NOMO-1 (cell line): ENCODE measurements at regions not wholly inside any gene's neighbourhood (a gene's known extent, or its start where the extent isn't known, plus 50 kb on each side); places are given as distances from the start of the nearest gene placed in this dataset.
"Not testable (repeated sequence)": the region's sequence is repeated elsewhere in the genome, so short reads cannot be mapped to it uniquely, and the experiment has no call there.

Experiments used
- DNase-seq, 2 experiments: peaks; one replicate each; lab custom pipeline; 2025; ENCODE audit not compliant: unreplicated experiment in 2 of 2; lab: John Stamatoyannopoulos, UW

DNA sequence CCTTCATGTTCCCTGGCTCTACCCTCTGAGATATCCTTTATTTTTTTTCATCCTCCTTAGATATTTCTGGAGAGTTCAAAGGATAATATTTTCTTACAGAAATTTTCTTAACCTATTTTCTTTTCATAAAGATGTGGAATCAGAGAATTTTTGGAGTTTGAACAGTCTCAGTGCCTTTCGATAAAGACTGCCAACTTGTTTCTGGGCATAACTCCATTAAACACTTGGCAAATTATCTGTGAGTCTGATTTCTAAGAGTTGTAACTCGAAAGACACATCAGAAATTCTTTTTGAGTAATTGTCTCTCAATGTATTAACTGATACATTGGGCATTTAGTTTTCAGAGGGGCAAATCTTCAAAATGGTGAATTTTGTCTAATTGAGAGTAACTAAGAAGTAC lies 1255.6 kb downstream of the NCAM2 start:
- DNase-seq: no peak

DNA sequence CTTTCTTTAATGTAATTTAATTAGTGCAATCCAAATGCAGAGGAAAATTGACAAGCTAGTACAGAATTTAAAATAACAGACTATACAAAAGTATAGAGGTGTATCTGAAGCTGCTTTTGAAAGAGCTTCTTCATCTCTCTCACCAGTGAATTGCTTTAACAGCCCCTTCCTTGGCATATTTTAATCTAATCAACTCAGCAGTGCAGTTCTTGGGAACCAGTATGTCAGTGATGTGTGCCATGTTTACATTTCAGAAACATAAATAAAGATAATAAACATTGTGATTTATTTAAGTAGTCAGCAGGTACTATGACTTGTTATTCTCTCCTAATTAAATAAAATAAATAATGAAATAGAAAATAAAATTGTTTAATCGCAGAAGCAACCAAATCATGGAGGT lies 1260.6 kb downstream of the NCAM2 start:
- no peak for DNase-seq

DNA sequence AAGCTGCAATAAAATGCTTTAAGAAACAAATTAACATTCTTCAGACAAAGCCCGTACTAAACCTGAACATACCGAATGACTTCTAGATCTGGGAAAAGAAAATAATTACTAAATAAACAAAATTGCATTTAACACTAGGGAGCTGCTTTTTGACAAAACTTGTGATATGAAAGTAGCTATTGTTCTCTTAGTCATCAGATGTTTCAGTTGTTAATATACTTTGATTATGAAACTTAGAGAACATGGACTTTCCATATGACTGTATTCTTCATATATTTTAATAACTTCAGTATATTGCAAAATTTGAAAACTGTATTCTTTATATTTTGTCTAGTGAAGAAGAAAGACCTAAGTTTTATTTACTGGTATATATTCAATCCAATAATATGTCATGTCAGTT lies 1262.1 kb downstream of the NCAM2 start:
- no peak for DNase-seq

DNA sequence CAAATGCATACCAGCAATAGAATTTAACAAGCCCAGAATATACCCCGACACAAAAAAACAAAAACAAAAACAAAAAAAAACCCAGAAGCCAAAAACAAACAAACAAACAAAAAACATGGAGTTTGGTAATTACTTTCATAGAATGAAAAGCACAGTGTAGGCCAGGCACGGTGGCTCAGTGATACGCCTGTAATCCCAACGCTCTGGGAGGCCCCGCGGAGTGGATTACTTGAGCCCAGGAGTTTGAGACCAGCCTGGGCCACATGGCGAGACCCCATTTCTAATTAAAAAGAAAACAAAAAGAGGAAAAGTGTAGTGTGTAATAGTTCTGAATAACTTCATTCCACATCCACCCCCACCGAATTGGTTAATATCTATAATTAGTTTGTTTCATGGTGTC lies 1265.7 kb downstream of the NCAM2 start:
- no peak for DNase-seq

DNA sequence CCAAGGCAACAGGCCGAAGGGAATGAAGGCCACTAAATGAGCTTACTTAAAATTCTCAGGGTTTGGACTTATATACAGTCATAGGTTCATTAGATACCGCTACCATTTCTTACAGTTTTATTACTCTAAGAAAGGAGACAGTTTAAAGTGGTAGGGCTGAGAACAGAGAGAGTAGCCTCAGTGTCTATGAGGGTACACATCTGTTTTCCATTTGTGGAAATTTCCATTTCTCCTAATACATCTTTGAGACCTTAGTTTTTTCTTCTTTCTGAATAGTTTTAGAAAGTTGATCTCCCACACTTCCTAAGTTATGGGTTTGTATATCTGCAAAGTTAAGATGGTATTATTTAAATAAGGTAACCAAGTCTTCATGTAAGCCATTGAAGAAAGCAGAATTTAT lies 1279.1 kb downstream of the NCAM2 start:
- no peak for DNase-seq

DNA sequence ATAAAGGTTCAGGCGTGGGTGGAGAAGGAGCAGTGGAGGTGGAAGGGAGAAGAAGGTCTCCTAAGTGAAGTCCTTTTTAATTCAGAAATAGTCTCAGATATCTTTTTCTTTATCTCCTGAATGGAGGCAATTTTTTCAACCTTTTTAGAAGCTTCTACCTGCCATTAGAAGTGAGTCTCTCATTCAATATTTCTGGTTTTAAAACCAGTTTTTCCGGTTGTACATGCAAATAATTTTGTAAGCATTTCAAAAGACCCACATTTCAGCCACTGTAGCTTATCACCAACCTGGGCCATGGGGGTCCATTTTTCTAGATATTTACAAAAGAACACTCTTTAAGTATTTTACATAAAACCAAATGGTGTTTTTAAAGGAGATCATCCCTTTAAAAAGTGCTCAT lies 1280.2 kb downstream of the NCAM2 start:
- DNase-seq: no peak

DNA sequence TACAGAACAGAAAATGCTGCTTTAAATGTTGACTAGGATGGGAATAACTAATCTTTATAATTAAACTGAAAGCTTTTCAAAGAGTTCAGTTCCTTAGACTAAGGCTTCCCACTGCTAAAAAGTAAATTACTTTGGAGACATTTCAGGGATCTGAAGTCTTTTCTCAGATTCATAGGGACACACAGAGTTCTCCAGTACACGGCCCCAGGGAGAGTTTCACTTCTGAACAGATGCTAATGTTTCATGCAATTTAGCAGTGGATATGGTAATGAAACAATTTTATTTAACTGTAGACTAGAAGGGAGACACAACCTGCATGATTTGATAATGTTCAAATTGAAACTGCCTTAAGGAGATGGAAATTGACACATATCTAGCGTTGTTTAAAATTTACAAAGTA lies 1282.6 kb downstream of the NCAM2 start:
- DNase-seq: no peak

DNA sequence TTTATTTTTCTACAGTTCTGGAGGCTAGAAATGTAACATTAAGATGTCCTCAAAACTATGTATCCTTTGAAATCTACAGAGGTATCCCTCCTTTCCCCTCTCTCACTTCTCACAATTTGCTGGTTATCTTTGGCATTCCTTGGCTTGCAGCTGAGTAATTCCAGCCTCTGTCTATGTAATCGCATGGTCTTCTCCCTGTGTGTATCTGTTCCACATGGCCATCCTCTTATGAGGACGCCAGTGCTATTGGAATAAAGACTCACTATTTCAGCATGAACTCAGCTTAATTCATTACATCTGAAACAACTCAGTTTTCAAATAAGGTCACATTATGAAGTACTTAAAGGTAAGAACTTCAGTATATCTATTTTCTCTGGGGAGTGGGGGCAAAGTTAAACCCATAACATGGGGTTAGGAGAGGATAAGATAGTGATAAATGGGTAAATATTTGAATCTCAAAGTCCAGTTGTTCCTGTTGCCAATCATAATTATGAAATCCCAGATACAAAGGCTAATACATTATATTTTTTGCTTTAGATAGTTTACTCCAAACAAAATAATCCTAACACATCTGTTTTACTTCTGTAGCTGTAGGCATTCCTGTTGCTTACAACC lies 1290.8 kb downstream of the NCAM2 start:
- DNase-seq: no peak

DNA sequence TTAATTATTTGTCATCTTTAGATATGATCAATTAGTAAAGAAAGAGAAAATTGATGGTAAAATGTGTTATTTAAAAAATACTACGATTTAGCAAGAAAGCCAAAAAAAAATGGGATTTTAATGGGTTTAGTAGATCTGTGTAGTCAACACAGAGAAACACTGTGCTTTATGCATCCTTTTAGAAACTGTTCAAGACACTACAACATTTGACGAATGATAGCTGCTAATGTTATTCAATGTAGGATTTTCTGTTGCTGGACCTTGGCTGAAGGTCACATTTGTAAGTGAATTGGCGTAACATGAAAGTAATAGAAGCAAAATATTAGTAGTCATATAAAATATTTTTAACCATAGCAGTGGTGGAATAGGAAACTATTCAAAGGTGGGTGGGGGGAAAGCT lies 1293.9 kb downstream of the NCAM2 start:
- no peak for DNase-seq

DNA sequence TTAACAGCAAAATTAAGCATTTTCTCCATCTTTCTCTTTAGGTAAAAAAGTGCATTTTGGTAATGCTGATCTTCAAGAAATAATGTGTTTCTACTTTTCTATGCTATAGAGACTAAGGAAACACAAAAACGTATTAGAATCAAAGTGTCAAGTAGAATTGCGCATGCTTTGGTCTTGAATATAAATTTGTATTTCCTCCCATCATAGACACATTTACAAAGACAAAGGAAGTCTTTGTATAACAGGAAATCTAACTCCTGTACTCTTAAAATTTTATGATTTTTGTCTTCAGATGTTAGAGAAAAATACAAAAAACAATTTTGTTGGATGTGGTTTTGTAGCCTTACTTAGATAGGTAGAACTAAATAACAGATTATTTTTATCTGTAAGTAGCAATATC lies 1299.4 kb downstream of the NCAM2 start:
- DNase-seq: no peak

DNA sequence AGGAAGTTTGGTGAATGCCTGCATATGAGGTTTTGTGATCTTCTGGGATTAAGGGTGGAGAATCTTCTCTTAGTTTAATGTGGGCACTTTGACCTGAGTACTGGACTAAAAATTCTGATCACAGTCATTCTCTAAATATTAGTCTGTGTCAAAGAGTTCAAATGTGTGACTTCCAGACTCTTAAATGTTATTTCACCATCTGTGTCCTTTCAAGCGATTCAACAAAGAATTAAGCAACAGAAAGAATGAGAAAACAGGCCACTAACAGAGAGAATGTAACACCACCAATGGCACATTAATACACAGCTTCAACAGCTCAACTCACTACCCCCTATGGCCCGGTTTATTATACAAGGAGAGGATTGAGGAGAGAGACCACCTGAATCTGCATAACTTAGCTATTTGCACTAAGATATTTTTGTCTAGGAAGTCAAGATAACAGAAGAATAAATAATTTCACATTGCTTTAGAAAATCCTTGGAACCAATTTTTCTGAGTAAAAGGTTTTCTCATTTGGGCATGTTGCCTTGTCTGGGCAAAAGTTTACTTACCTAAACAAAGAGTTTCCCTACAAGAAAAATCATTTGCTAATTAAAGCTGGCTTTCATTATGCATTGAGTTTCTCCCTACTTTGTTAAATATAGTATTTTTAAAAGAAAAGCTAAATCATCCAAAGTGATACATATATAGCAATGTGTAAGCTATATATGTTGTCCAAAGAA lies 1313.7 kb downstream of the NCAM2 start:
- no peak for DNase-seq

DNA sequence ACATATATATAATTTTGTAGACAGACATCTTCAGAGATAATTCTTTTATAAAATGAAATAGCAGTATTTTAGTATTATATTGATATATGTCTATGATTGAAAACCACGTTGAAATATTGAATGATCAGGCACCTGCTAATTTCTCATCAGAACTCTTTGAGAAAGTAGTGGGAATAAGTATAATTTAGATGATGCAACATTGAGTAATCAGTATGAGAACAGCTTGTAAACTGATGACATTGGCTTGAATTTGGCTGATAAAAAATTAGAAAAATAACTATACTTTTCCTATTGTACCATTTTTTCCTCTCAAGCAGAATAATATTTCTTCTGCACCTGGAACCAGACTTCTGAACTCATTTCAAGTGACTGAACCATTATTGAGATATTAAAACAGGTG lies 1316.8 kb downstream of the NCAM2 start:
- no peak for DNase-seq

DNA sequence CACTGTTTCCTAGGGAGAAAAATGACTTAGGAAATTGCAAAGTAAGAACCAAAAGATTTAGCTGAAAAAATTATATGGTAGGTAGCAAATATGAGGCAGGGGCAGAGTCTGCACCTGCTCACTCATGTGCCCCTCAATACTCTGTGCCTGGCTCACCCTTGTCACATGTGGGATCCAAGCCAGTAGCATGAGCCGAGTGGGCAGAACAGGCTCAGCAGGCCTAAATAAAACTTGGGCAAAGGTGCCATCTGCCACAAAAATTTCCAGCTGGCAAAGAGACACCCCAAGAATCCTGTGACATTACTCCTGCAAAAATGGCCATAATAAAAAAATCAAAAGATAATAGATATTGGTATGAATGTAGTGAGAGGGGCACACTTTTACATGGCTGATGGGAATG lies 1321.2 kb downstream of the NCAM2 start:
- DNase-seq: no peak

DNA sequence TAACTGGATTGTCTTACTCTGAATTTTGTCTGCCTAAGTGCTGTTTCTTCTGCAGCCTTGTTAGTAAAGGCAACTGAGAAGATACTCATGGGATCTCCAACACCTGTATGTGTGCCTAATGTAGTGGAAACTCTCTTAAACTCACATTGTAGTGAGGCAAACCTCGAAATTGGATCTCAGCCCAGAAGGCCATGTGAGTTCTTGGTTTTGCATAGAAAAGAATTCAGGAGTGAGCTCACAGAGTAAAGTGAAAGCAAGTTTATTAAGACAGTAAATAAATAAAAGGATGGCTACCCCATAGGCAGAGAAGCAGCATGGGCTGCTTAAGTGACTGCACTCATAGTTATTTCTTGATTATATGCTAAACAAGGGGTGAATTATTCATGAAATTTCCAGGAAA lies 1344.7 kb downstream of the NCAM2 start:
- DNase-seq: no peak

DNA sequence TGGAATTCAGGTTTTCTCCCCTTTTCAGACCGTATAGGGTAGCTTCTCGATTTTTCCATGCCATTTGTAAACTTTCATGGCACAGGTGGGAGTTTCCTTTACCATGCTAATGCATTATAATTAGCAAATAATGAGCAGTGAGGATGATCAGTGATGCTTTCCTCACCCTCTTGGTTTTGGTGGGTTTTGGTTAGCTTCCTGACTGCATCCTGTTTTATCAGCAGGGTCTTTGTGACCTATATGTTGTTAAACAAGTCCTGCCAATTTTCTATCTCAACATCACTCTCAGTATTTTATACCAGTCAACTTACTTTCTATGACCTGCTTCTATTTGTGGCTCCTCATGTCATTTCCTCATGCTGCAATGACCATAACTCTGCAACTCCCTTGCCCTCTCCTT lies 1345.1 kb downstream of the NCAM2 start:
- DNase-seq: no peak

DNA sequence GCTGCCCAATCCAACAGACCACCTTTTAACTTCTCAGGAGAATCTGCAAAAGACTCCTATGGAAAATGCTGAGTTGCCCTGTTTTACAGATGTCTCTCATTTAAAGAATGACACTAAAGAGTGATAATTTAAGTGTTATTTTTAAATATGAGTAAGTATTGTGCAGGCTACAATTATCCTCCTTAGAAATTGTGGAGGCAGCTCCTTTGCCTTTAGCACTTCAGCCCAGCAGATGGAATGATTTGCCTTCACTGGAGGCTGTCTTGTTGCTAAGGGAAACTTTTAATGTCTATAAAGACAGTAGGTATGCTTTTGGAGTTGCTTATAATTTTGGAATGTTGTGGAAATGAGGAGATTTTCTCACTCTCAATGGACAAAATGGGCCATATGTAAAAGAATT lies 1345.5 kb downstream of the NCAM2 start:
- DNase-seq: no peak

DNA sequence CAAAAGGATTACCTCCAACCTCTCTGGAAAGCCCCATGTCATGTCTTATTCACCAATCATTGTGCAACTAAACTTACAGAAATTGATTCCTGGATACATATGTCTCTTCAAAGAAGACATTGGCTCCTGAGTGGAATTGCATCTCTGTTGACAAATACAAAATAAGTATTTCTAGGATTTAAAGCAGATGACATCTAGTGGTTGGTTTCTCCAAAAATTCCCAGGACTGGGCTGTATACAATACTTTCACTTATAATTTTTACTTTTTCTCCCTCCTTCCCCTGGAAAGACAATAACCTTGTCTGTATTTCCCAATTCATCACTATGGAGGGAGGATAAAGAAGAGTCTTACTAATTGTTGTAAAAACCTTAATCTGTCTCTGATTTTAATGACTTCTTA lies 1347.4 kb downstream of the NCAM2 start:
- DNase-seq: no peak

DNA sequence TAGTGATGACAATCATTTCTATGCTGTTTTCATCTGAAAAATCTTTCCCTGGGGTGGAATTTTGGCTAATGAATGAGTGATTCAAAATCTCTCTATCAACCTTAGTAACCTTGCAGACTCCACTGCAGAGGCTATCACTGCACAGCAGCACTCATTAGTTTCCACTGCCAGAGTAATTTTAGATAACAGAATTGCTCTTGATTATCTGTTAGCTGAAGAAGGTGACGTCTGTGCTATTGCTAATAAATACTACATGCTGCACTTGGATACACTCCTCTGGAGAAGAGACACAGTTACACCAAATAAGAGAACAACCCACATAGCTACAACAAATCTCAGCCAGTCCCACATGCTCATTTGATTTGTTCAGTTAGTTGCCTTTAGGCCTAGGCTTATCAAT lies 1348.4 kb downstream of the NCAM2 start:
- DNase-seq: no peak

DNA sequence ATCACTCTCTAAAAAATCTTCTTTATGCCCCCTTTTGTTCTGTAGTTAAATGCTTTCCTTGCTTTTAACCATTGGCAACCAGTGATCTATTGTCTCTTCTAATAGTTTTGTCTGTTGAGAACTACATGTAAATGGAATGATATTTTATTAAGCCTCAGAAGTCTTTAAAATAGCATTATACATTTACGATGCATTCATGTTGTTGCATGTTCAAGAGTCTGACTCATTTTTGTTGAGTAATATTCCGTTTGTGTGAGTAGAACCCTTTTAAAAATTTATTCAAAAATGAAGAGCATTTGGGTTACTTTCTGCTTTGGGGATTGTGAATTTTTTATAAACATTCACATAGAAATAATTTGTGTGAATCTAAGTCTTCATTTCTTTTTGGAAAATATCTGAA lies 1352.9 kb downstream of the NCAM2 start:
- DNase-seq: no peak

DNA sequence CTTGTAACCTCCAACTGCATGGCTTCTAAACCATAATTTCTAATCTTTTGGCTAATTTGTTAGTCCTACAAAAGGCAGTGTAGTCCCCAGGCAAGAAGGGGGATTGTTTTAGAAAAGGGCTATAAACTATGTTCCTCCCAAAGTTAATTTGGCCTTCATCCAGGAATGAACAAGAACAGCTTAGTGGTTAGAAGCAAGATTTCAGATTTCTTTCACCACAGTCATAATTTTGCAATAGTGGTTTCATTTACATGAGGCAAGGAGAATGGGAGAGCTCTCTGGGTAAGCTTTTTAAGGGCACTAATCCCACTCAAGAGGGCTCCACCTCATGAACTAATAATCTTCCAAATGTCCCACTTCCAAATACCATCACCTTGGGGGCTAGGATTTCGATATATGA lies 1353.9 kb downstream of the NCAM2 start:
- DNase-seq: no peak

DNA sequence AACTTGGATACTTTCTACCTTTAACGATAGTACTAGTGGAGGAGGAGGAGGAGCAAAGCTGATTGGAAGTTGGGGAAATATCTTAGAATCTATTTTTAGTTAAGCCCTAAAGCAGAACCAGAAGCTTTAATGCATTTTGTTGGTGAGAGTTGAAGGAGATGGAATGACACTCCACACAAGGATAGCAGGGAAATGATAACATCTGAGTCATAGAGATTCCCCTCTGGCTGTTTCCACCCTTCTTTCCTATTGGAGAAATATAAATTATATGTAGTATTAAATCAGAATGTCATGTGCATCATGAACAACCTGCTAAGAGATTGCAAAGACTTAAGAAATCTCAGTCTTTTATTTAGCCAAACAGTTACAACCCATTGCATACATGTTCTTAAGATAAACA lies 1357.7 kb downstream of the NCAM2 start:
- DNase-seq: no peak

DNA sequence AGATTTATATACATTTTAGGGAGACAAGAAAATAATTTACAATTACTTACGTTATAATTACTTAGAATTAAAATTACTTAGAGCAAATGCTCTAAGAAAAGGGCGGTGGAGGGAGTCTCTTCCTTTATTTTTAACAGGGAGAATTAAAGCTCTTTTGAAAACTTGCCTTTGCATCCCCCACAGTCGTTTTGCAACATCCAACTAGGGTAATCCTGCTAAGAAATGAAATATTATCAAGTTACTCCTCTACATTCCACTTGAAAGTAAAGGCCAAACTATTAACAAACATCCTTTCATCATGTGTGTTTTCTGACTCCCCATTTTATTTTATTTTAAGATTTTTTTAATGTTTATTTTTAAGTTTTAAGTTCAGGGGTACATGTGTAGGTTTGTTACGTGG lies 1358.5 kb downstream of the NCAM2 start:
- DNase-seq: no peak

DNA sequence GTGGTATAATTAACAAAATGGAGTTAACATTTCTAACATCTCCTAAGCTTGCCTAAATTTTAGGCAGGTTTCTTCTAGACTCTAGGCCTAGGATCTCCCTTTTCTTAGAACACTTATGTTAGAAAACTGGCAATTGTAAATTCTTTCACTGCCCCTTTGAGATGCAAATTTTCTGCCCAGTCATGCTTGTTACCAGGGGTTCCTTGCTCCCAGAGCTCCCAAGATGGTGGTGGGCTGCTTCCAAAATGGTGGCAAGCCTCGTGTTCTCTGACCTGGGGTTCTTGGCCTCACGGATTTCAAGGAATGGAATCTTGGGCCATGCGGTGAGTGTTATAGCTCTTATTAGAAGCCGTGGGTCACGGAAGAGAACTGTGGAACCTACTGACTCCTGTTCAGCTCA lies 1361.4 kb downstream of the NCAM2 start:
- not testable (repeated sequence) for DNase-seq
